HG03108 (cell line): ENCODE measurements at regions not wholly inside any gene's neighbourhood (a gene's known extent, or its start where the extent isn't known, plus 50 kb on each side); places are given as distances from the start of the nearest gene placed in this dataset.

Experiments
- ATAC-seq: cut with Tn5 transposase; IDR thresholded peaks from one replicate; pipeline ENCODE4 v1.9.1; 2021; ENCODE audit warnings: moderate library complexity; ENCODE audit not compliant: unreplicated experiment

DNA sequence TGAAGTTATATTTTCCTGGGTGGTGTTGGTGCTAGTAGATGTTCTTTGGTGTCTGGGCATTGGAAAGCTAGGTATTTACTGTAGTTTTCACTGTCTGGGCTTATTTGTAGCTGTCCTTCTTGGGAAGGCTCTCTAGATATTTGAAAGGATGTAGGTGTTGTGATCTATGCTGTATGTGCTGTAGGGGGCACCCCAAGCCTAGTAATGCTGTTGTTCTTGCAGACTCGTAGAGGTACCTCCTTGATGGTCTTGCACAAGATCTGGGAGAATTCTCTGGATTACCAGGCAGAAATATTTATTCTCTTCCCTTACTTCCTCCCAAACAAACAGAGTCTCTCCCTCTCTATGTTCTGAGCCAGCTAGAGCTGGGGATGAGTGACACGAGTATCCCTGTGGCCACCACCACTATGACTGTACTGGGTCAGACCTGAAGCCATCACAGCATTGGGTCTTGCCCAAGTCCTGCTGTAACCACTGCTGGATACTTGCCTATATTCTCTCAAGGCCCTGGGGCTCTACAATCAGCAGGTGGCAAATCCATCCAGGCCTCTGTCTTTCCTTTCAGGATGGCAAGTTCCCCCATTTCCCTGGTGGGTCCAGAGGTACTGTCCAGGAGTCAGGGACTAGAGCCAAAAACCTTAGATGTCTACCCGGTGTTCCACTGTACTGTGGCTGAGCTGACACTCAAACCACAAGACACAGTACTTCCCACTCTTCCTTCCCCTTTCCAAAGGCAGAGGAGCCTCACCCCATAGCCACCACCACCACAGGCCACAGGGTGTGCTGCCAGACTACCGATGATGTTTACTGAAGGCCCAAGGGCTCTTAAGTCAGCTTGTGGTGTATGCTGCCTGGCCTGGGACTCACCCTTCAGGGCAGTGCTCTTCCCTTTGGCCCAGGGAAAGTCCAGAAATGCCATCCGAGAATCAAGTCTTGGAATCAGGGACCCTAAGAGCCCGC, 195.2 kb upstream of the DPPA4 start:
- ATAC-seq = no peak

DNA sequence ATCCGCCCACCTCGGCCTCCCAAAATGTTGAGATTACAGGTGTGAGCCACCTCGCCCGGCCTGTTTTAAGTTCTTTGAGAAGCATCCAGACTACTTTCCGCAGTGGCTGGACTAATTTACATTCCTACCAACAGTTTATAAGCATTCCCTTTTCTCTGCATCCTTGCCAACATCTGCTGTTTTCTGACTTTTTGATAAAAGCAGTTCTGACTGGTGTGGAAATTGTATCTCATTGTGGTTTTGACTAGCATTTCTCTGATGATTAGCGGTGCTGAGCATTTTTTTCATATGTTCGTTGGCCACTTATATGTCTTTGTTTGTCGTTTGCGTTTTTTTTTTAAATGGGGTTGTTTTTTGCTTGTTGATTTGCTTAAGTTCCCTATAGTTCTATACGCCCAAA, 208.4 kb upstream of the DPPA4 start:
- ATAC-seq = no peak

DNA sequence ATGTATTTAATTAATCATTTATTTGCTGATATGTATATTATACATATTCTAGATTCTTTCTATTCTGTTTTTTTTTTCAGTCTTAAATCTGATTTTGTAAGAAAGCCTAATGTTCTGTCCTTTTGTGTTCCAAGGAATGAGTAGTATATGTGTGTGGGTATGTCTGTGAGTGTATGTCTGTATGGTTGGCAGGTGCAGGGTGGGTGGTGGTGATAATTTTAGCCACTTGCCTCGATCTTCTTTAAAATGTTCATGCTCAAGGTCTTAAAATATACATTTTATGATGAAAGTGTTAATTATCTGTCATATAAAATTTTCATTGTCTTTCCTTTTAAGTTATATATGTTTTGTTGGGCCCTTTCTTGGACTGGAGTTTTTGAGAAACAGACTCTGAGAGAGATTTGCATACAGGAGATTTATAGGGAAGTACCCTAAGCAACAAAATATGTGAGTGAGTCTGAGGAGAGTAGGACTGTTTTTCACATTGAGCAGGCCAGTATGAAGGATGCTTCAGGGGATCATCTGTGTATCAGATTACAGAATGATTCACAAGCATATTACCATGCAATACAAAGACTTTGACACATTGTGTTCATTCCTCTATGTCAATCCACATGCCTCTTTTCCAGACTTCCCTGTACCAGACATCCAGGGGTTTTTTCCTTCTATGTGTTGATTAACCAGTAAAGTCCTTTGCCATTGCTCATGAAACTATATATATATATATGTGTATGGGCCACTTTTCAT, 211.0 kb upstream of the DPPA4 start:
- no peak for ATAC-seq

- no peak for ATAC-seq
Observed at GRCh38 chr3:109553591-109554371, 216.4 kb upstream of the DPPA4 start.

DNA sequence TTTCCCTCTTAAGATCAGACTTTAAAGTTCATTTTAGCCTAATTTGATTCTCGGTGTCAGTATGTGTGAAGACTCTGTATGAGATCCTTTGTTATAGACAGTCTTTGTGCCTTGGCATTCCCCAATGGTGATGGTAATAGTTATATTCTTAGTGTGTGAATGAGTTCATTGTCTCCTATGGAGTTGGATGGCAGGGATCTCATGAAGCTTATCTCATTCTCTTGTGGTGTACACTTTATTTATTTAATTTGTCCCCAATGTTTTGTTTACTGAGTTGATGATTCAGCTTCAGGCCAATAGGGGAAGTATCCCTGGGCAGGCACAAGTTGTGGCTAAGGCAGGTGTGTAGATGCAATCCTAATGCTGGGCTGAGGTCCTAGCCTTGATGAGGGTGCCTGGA, 222.0 kb upstream of the DPPA4 start:
- no peak for ATAC-seq

GRCh38 chr3:109563149-109563548, 225.8 kb upstream of the DPPA4 start:
- no peak for ATAC-seq

- ATAC-seq = no peak
Observed at GRCh38 chr3:109569135-109569846, 231.9 kb upstream of the DPPA4 start.

GRCh38 chr3:109570408-109570807, 233.1 kb upstream of the DPPA4 start:
- ATAC-seq = no peak

DNA sequence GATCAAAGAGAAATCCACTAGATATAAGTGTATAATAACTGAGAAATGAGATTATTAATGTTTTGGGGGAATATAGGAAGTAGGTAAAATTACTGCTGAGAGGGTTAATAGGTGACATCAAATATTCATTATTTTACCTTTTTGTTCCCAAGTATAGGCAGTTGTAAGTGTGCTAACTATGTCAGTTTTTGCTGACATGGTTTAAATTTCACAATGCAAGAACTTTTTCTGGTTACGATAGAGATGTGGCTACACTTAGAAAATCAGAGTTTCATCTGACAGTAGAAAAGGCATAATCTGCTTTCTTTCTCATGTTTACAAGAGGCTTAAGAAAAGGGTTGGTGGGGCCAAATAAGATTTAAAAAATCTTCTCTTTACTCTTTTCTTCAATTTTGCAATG, 235.0 kb upstream of the DPPA4 start:
- no peak for ATAC-seq

GRCh38 chr3:109596991-109597390, 259.6 kb upstream of the DPPA4 start:
- no peak for ATAC-seq

GRCh38 chr3:109597444-109597843, 260.1 kb upstream of the DPPA4 start:
- no peak for ATAC-seq

DNA sequence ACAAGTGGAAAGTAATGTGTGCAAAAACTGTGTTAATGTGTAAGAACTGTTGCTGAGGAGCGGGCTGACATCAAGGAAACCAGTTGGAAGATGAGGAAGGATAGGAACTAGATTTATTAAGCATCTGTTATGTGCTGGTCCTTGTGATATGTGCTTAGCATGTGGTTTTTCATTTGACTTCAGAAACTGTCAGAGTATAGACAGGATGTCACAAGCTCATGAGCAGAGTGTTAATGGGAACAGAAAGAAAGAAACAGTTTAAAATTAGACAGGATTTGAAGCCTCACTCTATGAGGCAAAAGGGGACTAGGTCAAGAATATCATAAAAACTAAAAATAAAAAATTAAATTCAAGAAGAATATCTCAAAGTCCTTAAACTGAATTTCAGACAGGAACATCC, 270.6 kb upstream of the DPPA4 start:
- ATAC-seq = no peak

- ATAC-seq = no peak
Observed at GRCh38 chr3:109608574-109608973, 271.2 kb upstream of the DPPA4 start.

DNA sequence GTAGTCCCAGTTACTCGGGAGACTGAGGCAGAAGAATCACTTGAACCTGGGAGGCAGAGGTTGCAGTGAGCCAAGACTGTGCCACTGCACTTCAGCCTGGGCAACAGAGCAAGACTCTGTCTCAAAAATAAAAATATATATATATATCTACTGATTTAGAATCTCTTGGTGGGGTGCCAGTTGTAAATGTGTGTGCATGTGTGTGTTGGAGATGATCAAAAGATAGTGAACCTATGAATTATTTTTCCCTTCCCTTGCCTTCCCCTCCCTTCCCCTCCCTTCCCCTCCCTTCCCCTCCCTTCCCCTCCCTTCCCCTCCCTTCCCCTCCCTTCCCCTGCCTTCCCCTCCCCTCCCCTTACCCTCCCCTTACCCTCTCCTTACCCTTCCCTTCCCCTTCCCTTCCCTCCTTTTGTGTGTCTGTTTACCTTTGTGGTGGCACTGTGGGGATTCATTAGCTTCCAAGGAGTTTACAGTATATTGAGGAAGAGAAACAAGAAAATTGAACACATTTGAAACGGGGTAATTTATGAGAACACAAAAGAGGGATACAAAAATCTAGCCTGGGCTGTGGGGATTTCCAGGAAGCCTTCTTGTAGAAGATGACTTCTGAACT, 281.5 kb upstream of the DPPA4 start:
- ATAC-seq = no peak

- ATAC-seq = no peak
Observed at GRCh38 chr3:109631897-109632296, 294.6 kb upstream of the DPPA4 start.

- no peak for ATAC-seq
Observed at GRCh38 chr3:109640146-109640652, 302.9 kb upstream of the DPPA4 start.

- no peak for ATAC-seq
Observed at GRCh38 chr3:109642025-109642424, 304.7 kb upstream of the DPPA4 start.

DNA sequence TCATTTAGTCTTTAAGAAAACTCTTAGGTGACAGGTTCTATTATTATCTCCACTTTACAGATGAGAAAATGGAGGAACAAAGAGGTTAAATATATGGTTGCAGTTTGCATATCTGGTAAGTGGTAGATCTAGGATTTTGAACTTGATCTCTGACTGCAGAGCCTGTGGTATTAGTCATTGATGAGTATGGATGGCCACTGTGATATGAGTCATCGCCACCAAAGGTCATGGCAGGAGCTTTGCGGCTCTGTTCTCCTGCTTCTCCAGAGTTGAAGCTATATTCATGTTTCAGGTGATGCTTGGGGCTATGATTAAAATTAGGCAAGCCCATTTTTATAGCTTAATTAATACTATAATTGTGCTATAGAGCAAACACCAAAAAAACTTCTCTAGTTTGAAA, 306.2 kb upstream of the DPPA4 start:
- ATAC-seq = no peak

DNA sequence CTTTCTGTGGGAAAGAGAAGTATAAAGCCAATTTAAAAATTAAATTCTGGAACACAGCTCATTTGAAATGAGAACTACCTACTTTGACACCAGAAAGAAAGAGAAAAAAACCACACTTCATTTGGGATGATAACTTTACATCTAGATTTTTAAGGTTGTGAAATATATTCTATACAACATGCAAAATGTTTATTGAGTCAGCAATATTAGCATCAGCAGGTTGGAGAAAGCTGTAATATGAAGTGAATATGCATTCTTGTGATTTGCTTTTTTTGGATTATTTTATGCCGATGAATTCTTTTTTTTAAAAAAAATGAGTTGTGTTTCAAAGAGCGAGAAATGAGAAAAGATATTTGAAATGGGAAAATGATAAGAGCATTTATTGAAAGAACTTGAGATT, 307.0 kb upstream of the DPPA4 start:
- ATAC-seq = no peak

DNA sequence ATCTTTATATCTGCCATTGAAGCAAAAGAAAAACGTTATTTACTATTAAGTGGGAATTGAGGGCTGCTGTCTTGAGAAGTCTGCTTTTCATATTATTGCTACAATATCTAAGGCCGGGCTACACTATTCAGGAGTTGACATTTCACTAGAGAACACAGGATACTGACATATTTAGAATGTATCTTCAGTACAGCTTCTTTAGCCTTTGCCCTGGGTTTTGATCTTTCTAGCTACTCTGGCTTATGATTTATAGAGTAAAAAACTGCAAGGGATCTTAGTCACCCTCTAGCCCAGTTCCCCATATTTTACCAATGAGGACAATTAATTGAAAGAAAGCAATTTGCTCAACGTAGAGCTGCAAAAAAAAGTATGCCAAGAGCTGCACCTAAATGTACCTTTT, 307.4 kb upstream of the DPPA4 start:
- ATAC-seq = no peak
